ENCODE measurements at regions not wholly inside any gene's neighbourhood (a gene's known extent, or its start where the extent isn't known, plus 50 kb on each side); places are given as distances from the start of the nearest gene placed in this dataset.

GRCh38 chr7:130909881-130910672, 176.1 kb upstream of the KLF14 start:
- TF ChIP-seq NFIC (IDR thresholded peaks at IDR 0.05) (no peak), YY1 (IDR thresholded peaks at IDR 0.05; ENCODE audit: low read depth) (no peak), REST (IDR thresholded peaks at IDR 0.05; ENCODE audit: low read depth) (no peak), TEAD4 (IDR thresholded peaks at IDR 0.05) (no peak), ZBTB7A (IDR thresholded peaks at IDR 0.05; ENCODE audit: low read depth) (no peak), TAF1 (IDR thresholded peaks at IDR 0.05; ENCODE audit: low read depth) (no peak), FOXM1 (IDR thresholded peaks at IDR 0.05; ENCODE audit: borderline replicate concordance, low read depth) (no peak), CEBPB (IDR thresholded peaks at IDR 0.05) (no peak), EP300 (IDR thresholded peaks at IDR 0.05; ENCODE audit: borderline replicate concordance) (no peak), EGR1 (IDR thresholded peaks at IDR 0.05) (no peak), TCF12 (IDR thresholded peaks at IDR 0.05; ENCODE audit: low read depth) (no peak), RAD21 (IDR thresholded peaks at IDR 0.05; ENCODE audit: low read depth) (no peak), CREB1 (IDR thresholded peaks at IDR 0.05; ENCODE audit: low read depth) (no peak)
- TF ChIP-seq, protein P1, sequence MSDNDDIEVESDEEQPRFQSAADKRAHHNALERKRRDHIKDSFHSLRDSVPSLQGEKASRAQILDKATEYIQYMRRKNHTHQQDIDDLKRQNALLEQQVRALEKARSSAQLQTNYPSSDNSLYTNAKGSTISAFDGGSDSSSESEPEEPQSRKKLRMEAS (IDR thresholded peaks at IDR 0.05), result no peak
- TF ChIP-seq, protein P2, sequence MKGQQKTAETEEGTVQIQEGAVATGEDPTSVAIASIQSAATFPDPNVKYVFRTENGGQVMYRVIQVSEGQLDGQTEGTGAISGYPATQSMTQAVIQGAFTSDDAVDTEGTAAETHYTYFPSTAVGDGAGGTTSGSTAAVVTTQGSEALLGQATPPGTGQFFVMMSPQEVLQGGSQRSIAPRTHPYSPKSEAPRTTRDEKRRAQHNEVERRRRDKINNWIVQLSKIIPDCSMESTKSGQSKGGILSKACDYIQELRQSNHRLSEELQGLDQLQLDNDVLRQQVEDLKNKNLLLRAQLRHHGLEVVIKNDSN (IDR thresholded peaks at IDR 0.05), result no peak

DNA sequence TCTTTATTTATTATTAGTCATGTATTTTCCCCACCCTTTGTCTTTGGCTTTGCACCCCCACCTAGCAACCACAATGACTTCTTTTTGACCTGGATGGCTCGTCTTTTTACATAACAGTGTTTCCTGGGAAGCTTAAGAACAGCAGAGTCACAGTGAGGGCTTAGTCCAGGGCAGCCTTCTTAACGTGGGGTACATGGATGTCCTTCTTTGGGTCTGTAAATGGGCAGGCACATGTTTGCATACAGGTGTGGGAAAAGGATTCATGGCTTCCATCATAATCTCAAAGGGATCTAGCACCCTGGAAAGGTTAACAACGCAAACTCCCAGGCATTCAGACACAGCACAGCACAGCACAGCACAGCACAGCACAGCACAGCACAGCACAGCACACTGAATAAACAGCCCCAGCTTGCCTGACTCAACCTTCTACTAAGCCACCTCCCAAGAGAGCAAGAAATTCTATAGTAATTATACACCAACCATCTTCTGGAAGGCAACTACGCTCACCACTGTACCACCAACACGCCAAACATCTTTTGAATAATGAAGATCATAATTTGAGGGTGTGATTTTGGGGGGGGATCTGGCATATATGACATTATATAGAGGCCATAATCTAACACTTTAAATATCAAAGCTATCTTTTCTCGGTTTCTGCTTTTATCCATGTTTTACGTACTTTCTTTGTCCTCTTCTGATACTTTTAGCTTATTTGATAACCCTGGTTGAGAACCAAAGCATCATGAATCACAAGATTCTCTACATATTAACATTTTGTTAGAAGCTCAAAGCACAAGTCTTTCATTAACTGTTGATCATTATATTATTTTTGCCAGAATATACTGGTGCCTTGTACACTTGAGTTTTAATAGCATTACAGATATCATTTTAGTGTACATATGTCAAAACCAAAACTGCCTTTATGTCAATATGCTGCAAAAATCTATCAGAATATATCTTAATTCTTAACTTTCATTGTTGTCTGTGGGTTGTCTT, 177.2 kb upstream of the KLF14 start:
- TF ChIP-seq EGR1 (IDR thresholded peaks at IDR 0.05) (no peak), REST (IDR thresholded peaks at IDR 0.05; ENCODE audit: low read depth) (no peak), NFIC (IDR thresholded peaks at IDR 0.05) (no peak), YY1 (IDR thresholded peaks at IDR 0.05; ENCODE audit: low read depth) (no peak)

DNA sequence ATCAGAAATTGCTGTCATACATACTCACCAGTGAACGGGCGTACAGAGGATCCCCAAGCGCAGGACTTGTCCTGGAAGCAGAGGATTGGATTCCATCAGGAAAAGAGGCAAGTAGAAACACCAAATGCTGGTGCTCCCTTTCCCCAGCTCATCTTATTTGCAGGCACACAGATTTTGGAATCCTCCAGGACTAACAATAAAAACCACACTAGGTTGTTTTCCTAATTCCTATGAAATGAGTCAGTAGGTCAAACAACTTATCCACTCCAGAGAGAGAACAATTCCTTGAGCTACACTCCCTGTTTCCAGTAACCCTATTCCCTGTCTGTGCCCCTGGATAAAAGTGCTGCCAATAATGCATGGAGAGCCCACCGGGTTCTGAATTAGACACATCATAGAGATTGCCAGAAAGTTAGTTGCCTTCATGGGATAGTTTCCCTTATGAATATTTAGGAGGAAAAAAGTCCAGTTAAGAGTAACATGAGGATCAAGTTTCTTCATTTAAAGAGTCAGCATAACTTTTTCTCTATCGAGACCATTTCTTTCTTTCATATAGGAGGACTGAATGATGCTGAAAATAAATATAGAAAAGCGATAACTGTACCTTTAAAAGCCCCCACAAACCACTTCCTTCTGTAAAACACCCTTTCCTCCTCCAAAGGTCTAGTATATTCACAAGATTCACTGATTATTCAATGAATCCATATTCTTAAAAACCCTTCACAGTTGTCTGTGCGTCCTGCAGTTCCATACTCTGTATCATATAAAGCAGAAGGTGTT, 178.3 kb upstream of the KLF14 start:
- TF ChIP-seq TEAD4 (IDR thresholded peaks at IDR 0.05) (peak; percentile 62; the same call in 1 of the 2 replicates), CEBPB (IDR thresholded peaks at IDR 0.05) (no peak), FOXM1 (IDR thresholded peaks at IDR 0.05; ENCODE audit: borderline replicate concordance, low read depth) (peak; percentile 53; the same call in 1 of the 2 replicates), RAD21 (IDR thresholded peaks at IDR 0.05; ENCODE audit: low read depth) (no peak), ZBTB7A (IDR thresholded peaks at IDR 0.05; ENCODE audit: low read depth) (no peak), CREB1 (IDR thresholded peaks at IDR 0.05; ENCODE audit: low read depth) (no peak), YY1 (IDR thresholded peaks at IDR 0.05; ENCODE audit: low read depth) (no peak), NFIC (IDR thresholded peaks at IDR 0.05) (0 out of 2 replicates have a peak, but pooled peaks have one; percentile 10), TCF12 (IDR thresholded peaks at IDR 0.05; ENCODE audit: low read depth) (no peak), EGR1 (IDR thresholded peaks at IDR 0.05) (no peak), TAF1 (IDR thresholded peaks at IDR 0.05; ENCODE audit: low read depth) (no peak), EP300 (IDR thresholded peaks at IDR 0.05; ENCODE audit: borderline replicate concordance) (peak; percentile 63; the same call in 1 of the 2 replicates)
- TF ChIP-seq, protein P2 (IDR thresholded peaks at IDR 0.05), result no peak
- TF ChIP-seq, protein P1 (IDR thresholded peaks at IDR 0.05), result no peak

DNA sequence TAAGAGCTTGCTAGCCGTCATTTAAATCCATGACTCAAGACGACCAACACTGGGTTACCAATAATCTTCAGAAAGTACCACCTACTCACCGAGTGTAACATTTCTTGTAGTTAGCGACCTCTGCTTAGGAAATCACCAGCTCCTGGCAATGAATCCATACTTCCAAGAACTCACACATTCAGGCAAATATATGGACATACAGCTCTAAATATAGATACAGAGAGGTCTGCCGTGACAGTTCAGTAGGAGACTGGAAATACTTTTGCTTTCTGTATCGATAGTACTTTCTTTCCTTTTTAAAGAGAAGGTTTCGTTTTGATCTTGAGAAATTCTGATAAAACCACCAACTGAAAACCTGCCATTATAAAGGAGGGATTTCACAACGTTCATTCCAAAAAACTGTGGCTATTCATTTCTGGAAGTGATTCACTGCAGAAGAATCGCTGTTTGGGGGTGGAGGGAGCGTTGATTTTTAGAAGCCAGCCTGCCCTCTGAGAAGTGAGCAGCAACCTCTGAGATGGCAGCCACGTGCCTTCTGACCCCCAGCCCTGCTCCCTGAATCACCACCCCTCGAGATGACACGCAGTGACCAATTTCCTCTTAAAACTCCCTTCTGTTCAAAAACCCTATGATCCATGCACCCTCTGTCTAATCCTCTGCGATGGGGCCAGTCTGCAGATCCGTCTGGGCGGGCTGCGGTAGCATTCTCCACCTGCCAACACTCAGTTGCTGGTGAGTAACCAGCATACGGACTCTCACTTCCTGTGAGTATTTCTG, 179.0 kb upstream of the KLF14 start:
- TF ChIP-seq RAD21 (IDR thresholded peaks at IDR 0.05; ENCODE audit: low read depth) (0 out of 2 replicates have a peak, but pooled peaks have one; percentile 1), ZBTB7A (IDR thresholded peaks at IDR 0.05; ENCODE audit: low read depth) (no peak), TCF12 (IDR thresholded peaks at IDR 0.05; ENCODE audit: low read depth) (peak; percentile 80), NFIC (IDR thresholded peaks at IDR 0.05) (no peak), EGR1 (IDR thresholded peaks at IDR 0.05) (no peak), REST (IDR thresholded peaks at IDR 0.05; ENCODE audit: low read depth) (no peak), CEBPB (IDR thresholded peaks at IDR 0.05) (peak; percentile 74), TAF1 (IDR thresholded peaks at IDR 0.05; ENCODE audit: low read depth) (no peak), EP300 (IDR thresholded peaks at IDR 0.05; ENCODE audit: borderline replicate concordance) (peak; percentile 60), CREB1 (IDR thresholded peaks at IDR 0.05; ENCODE audit: low read depth) (no peak), FOXM1 (IDR thresholded peaks at IDR 0.05; ENCODE audit: borderline replicate concordance, low read depth) (peak; percentile 37), YY1 (IDR thresholded peaks at IDR 0.05; ENCODE audit: low read depth) (no peak), TEAD4 (IDR thresholded peaks at IDR 0.05) (peak; percentile 68)
- TF ChIP-seq, protein P1 (IDR thresholded peaks at IDR 0.05), result peak; percentile 53
- TF ChIP-seq, protein P2 (IDR thresholded peaks at IDR 0.05), result peak; percentile 53; the same call in 1 of the 2 replicates

Measured in Ishikawa (cell line).